ENCODE measurements at regions not wholly inside any gene's neighbourhood (a gene's known extent, or its start where the extent isn't known, plus 50 kb on each side); places are given as distances from the start of the nearest gene placed in this dataset.

- TF ChIP-seq CTCF (IDR thresholded peaks at IDR 0.05), result no peak
- DNase-seq, result no peak
- no peaks in the 10 kb centered on the region for H3K36me3 ChIP-seq (ENCODE audit: low read depth)
- no peaks in the 10 kb centered on the region for H3K9me3 ChIP-seq
- no peaks in the 10 kb centered on the region for H3K4me1 ChIP-seq (ENCODE audit: low read depth)
- H3K4me3 ChIP-seq, result no peak overlapping the region
- ATAC-seq, result no peak
- intact Hi-C loops (cut with DNase I, micrococcal nuclease), result no loop called here
Measured at GRCh38 chr3:191543018-191543417, 82.1 kb downstream of the PYDC2 start.

- Histone ChIP-seq H3K4me1 (ENCODE audit: low read depth) (no peaks in the 10 kb centered on the region), H3K4me3 (no peak overlapping the region), H3K36me3 (ENCODE audit: low read depth) (no peaks in the 10 kb centered on the region), H3K9me3 (no peaks in the 10 kb centered on the region)
- intact Hi-C loops (cut with DNase I, micrococcal nuclease), result no loop called here
- no peak for ATAC-seq
- TF ChIP-seq CTCF (IDR thresholded peaks at IDR 0.05), result no peak
- no peak for DNase-seq
Measured at GRCh38 chr3:191543897-191544296, 82.9 kb downstream of the PYDC2 start.

- no peaks in the 10 kb centered on the region for H3K36me3 ChIP-seq (ENCODE audit: low read depth)
- DNase-seq (no peak), ATAC-seq (no peak)
- TF ChIP-seq CTCF (IDR thresholded peaks at IDR 0.05), result no peak
- intact Hi-C loops (cut with DNase I, micrococcal nuclease), result no loop called here
- no peak overlapping the region for H3K4me3 ChIP-seq
- no peaks in the 10 kb centered on the region for H3K4me1 ChIP-seq (ENCODE audit: low read depth)
- no peaks in the 10 kb centered on the region for H3K9me3 ChIP-seq
Measured at GRCh38 chr3:191549357-191549756, 88.4 kb downstream of the PYDC2 start.

- no peaks in the 10 kb centered on the region for H3K9me3 ChIP-seq
Measured at GRCh38 chr3:191555037-191555436, 94.1 kb downstream of the PYDC2 start.

GRCh38 chr3:191557322-191557721 is 96.4 kb downstream of the PYDC2 start:
- TF ChIP-seq CTCF (IDR thresholded peaks at IDR 0.05), result no peak
- H3K4me3 ChIP-seq, result no peak overlapping the region
- intact Hi-C loops (cut with DNase I, micrococcal nuclease), result no loop called here
- H3K36me3 ChIP-seq (ENCODE audit: low read depth), result no peaks in the 10 kb centered on the region
- no peak for DNase-seq
- no peaks in the 10 kb centered on the region for H3K9me3 ChIP-seq
- no peak for ATAC-seq
- no peaks in the 10 kb centered on the region for H3K4me1 ChIP-seq (ENCODE audit: low read depth)

More at GRCh38 chr3:191555037-191555436, 94.1 kb downstream of the PYDC2 start:
- H3K4me1 ChIP-seq (ENCODE audit: low read depth), result no peaks in the 10 kb centered on the region
- no peak for ATAC-seq
- no peaks in the 10 kb centered on the region for H3K36me3 ChIP-seq (ENCODE audit: low read depth)
- TF ChIP-seq CTCF (IDR thresholded peaks at IDR 0.05), result no peak
- intact Hi-C loops (cut with DNase I, micrococcal nuclease), result no loop called here
- no peak for DNase-seq
- no peak overlapping the region for H3K4me3 ChIP-seq

- no peak overlapping the region for H3K4me3 ChIP-seq
- H3K9me3 ChIP-seq, result no peaks in the 10 kb centered on the region
- ATAC-seq (no peak), DNase-seq (no peak)
- no peaks in the 10 kb centered on the region for H3K36me3 ChIP-seq (ENCODE audit: low read depth)
- intact Hi-C loops (cut with DNase I, micrococcal nuclease), result no loop called here
- TF ChIP-seq CTCF (IDR thresholded peaks at IDR 0.05), result no peak
- no peaks in the 10 kb centered on the region for H3K4me1 ChIP-seq (ENCODE audit: low read depth)
Measured at GRCh38 chr3:191563722-191564121, 102.8 kb downstream of the PYDC2 start.
